ENCODE measurements at regions not wholly inside any gene's neighbourhood (a gene's known extent, or its start where the extent isn't known, plus 50 kb on each side); places are given as distances from the start of the nearest gene placed in this dataset.

DNA sequence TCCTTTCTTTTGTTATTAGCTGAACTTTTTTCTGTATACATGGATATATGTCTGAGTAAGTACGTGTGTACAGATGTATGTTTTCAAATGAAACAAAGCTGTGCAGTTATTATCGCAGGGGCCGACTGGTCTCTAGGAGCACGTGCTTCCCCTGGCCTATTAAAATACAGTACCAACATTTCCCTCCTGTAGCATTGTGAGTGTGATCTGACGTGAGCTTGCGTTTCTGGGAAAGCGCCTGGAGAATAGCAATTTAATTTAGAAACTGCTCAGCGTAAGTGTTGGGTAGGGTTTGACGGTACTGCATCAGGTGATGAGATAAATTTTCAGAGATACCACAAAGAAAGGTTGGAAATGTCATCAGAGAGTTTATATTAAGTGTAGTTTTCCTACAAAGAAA lies 173.3 kb downstream of the FBXO8 start:
- H3K9me3 ChIP-seq (ENCODE audit: control insufficient read depth, insufficient read depth, low read length) = no peaks in the 10 kb centered on the region
- H3K27me3 ChIP-seq (ENCODE audit: control insufficient read depth, low read length) = peaks cover 4% of the 10 kb centered on the region; the same call in 1 of the 2 replicates
- H3K36me3 ChIP-seq (ENCODE audit: control insufficient read depth, low read length) = no peaks in the 10 kb centered on the region
- no peaks in the 10 kb centered on the region for H3K9me2 ChIP-seq (replicated peaks; ENCODE audit: control insufficient read depth, low read length)
- H3K4me3 ChIP-seq (ENCODE audit: low read length) = no peak overlapping the region
- no peaks in the 10 kb centered on the region for H3F3A ChIP-seq (ENCODE audit: control insufficient read depth, insufficient read depth)
- no peaks in the 10 kb centered on the region for H4K20me1 ChIP-seq (ENCODE audit: control insufficient read depth, insufficient read depth, low read depth, low read length)
- H3K27ac ChIP-seq (ENCODE audit: low read depth, low read length) = no peak overlapping the region
- no peak overlapping the region for H3K4me2 ChIP-seq (ENCODE audit: low read length)
- no peaks in the 10 kb centered on the region for H3K4me1 ChIP-seq (ENCODE audit: control insufficient read depth, low read length)
- no peaks in the 10 kb centered on the region for H3K79me2 ChIP-seq (ENCODE audit: control insufficient read depth, low read length)
- no peak for TF ChIP-seq EZH2phosphoT487 (IDR thresholded peaks at IDR 0.05; ENCODE audit: borderline replicate concordance, low read length)
- TF ChIP-seq, protein P1, sequence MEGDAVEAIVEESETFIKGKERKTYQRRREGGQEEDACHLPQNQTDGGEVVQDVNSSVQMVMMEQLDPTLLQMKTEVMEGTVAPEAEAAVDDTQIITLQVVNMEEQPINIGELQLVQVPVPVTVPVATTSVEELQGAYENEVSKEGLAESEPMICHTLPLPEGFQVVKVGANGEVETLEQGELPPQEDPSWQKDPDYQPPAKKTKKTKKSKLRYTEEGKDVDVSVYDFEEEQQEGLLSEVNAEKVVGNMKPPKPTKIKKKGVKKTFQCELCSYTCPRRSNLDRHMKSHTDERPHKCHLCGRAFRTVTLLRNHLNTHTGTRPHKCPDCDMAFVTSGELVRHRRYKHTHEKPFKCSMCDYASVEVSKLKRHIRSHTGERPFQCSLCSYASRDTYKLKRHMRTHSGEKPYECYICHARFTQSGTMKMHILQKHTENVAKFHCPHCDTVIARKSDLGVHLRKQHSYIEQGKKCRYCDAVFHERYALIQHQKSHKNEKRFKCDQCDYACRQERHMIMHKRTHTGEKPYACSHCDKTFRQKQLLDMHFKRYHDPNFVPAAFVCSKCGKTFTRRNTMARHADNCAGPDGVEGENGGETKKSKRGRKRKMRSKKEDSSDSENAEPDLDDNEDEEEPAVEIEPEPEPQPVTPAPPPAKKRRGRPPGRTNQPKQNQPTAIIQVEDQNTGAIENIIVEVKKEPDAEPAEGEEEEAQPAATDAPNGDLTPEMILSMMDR (IDR thresholded peaks at IDR 0.05; ENCODE audit: low read depth, low read length, poor library complexity, severe bottlenecking) = no peak

DNA sequence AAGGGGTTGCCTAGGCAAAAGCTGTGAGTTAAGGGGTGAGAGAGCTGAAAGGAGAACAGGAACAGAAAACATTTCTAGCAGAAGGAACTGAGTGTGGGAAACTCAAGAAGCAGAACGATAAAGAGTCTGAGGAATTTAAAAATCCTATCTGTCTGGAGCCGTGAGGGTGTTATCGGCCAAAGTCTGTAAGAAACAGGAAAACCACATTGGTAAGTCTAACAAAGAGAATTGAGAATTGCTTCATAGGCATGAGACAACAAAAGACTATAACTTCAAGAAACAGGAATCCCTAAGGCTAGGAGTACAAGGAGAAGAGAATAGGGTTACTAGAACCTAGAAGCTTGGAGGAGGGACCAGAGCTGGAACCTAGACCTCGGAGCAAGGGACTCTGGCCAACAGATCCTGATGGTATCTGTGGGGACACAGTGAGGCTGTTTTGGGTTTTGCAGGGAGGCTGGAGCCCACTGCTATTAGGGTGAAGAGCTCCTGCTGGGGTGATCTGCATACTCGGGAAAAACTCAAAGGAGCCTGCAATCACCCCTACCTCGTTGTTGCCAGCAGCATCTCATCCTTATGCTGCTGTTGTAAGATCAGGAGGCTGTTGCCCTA lies 175.6 kb downstream of the FBXO8 start:
- Histone ChIP-seq H3K27ac (ENCODE audit: low read depth, low read length) (no peak overlapping the region), H3K9me2 (replicated peaks; ENCODE audit: control insufficient read depth, low read length) (no peaks in the 10 kb centered on the region), H3K4me1 (ENCODE audit: control insufficient read depth, low read length) (no peaks in the 10 kb centered on the region), H3K79me2 (ENCODE audit: control insufficient read depth, low read length) (no peaks in the 10 kb centered on the region), H3K4me3 (ENCODE audit: low read length) (no peak overlapping the region), H3K27me3 (ENCODE audit: control insufficient read depth, low read length) (peaks cover 4% of the 10 kb centered on the region), H3K9me3 (ENCODE audit: control insufficient read depth, insufficient read depth, low read length) (no peaks in the 10 kb centered on the region), H3F3A (ENCODE audit: control insufficient read depth, insufficient read depth) (no peaks in the 10 kb centered on the region), H3K36me3 (ENCODE audit: control insufficient read depth, low read length) (no peaks in the 10 kb centered on the region), H4K20me1 (ENCODE audit: control insufficient read depth, insufficient read depth, low read depth, low read length) (no peaks in the 10 kb centered on the region), H3K4me2 (ENCODE audit: low read length) (no peak overlapping the region)
- TF ChIP-seq EZH2phosphoT487 (IDR thresholded peaks at IDR 0.05; ENCODE audit: borderline replicate concordance, low read length) = no peak
- TF ChIP-seq, protein P1 (IDR thresholded peaks at IDR 0.05; ENCODE audit: low read depth, low read length, poor library complexity, severe bottlenecking) = no peak

DNA sequence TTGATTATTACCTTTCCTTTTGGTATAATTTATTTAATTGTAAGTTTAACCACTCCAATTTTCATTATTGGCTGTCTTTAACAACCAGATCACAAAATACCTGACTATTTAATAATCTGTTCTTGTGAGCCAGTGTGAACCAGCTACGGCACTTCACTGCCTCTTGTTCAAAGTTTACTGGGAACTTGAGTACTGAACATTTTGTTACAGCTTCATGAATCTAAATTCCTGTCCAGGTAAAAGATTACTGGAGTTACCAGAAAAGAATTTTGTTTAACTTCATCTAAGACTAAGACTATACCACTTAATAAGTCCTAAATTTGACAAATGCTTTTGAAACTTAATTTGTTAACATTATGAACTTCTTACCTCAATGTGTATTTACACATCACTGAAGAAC lies 178.3 kb downstream of the FBXO8 start:
- H3F3A ChIP-seq (ENCODE audit: control insufficient read depth, insufficient read depth) = no peaks in the 10 kb centered on the region

More for the DNA sequence above, 178.3 kb downstream of the FBXO8 start:
- Histone ChIP-seq H3K9me3 (ENCODE audit: control insufficient read depth, insufficient read depth, low read length) (no peaks in the 10 kb centered on the region), H3K4me1 (ENCODE audit: control insufficient read depth, low read length) (no peaks in the 10 kb centered on the region), H3K4me3 (ENCODE audit: low read length) (no peak overlapping the region), H3K27me3 (ENCODE audit: control insufficient read depth, low read length) (peaks cover 3% of the 10 kb centered on the region), H3K36me3 (ENCODE audit: control insufficient read depth, low read length) (no peaks in the 10 kb centered on the region), H3K79me2 (ENCODE audit: control insufficient read depth, low read length) (no peaks in the 10 kb centered on the region), H3K9me2 (replicated peaks; ENCODE audit: control insufficient read depth, low read length) (no peaks in the 10 kb centered on the region), H3K27ac (ENCODE audit: low read depth, low read length) (no peak overlapping the region), H4K20me1 (ENCODE audit: control insufficient read depth, insufficient read depth, low read depth, low read length) (no peaks in the 10 kb centered on the region), H3K4me2 (ENCODE audit: low read length) (no peak overlapping the region)
- no peak for TF ChIP-seq EZH2phosphoT487 (IDR thresholded peaks at IDR 0.05; ENCODE audit: borderline replicate concordance, low read length)
- TF ChIP-seq, protein P1 (IDR thresholded peaks at IDR 0.05; ENCODE audit: low read depth, low read length, poor library complexity, severe bottlenecking) = no peak
